ENCODE measurements at regions not wholly inside any gene's neighbourhood (a gene's known extent, or its start where the extent isn't known, plus 50 kb on each side); places are given as distances from the start of the nearest gene placed in this dataset.

GRCh38 chr9:113694912-113695311 lies 181.2 kb upstream of the ZNF618 start:
- Histone ChIP-seq H3K4me3 (no peak overlapping the region), H3K27ac (no peak overlapping the region)

- no peak overlapping the region for H3K4me3 ChIP-seq
- H3K27ac ChIP-seq: no peak overlapping the region
Measured at GRCh38 chr9:113695440-113695851, 180.7 kb upstream of the ZNF618 start.

- H3K27ac ChIP-seq: peak overlapping the region in 1 of 21 experiments; percentile 44
- no peak overlapping the region for H3K4me3 ChIP-seq
Measured at GRCh38 chr9:113695901-113696300, 180.2 kb upstream of the ZNF618 start.

- Histone ChIP-seq H3K27ac (peak overlapping the region in 1 of 21 experiments; percentile 21), H3K4me3 (no peak overlapping the region)
Measured at GRCh38 chr9:113701774-113702755, 174.0 kb upstream of the ZNF618 start.

- Histone ChIP-seq H3K4me3 (no peak overlapping the region), H3K27ac (no peak overlapping the region)
Measured at GRCh38 chr9:113705306-113705927, 170.7 kb upstream of the ZNF618 start.

- Histone ChIP-seq H3K27ac (no peak overlapping the region), H3K4me3 (no peak overlapping the region)
Measured at GRCh38 chr9:113705928-113706519, 170.1 kb upstream of the ZNF618 start.

- no peak overlapping the region for H3K27ac ChIP-seq
Measured at GRCh38 chr9:113707953-113708695, 168.0 kb upstream of the ZNF618 start.

GRCh38 chr9:113708821-113709713 lies 167.0 kb upstream of the ZNF618 start:
- no peak overlapping the region for H3K4me3 ChIP-seq
- H3K27ac ChIP-seq: no peak overlapping the region

More at GRCh38 chr9:113707953-113708695, 168.0 kb upstream of the ZNF618 start:
- no peak overlapping the region for H3K4me3 ChIP-seq

GRCh38 chr9:113709721-113710120 lies 166.4 kb upstream of the ZNF618 start:
- H3K4me3 ChIP-seq: no peak overlapping the region
- H3K27ac ChIP-seq: no peak overlapping the region

GRCh38 chr9:113711251-113711650 lies 164.9 kb upstream of the ZNF618 start:
- Histone ChIP-seq H3K27ac (no peak overlapping the region), H3K4me3 (no peak overlapping the region)

GRCh38 chr9:113712053-113712452 lies 164.1 kb upstream of the ZNF618 start:
- Histone ChIP-seq H3K4me3 (no peak overlapping the region), H3K27ac (no peak overlapping the region)

GRCh38 chr9:113715086-113715485 lies 161.0 kb upstream of the ZNF618 start:
- no peak overlapping the region for H3K4me3 ChIP-seq

GRCh38 chr9:113719919-113720318 lies 156.2 kb upstream of the ZNF618 start:
- no peak overlapping the region for H3K4me3 ChIP-seq
- no peak overlapping the region for H3K27ac ChIP-seq

More at GRCh38 chr9:113715086-113715485, 161.0 kb upstream of the ZNF618 start:
- no peak overlapping the region for H3K27ac ChIP-seq

- H3K27ac ChIP-seq: no peak overlapping the region
- H3K4me3 ChIP-seq: no peak overlapping the region
Measured at GRCh38 chr9:113720495-113720894, 155.6 kb upstream of the ZNF618 start.

GRCh38 chr9:113721856-113722255 lies 154.3 kb upstream of the ZNF618 start:
- no peak overlapping the region for H3K27ac ChIP-seq

GRCh38 chr9:113724202-113724601 lies 151.9 kb upstream of the ZNF618 start:
- Histone ChIP-seq H3K27ac (no peak overlapping the region), H3K4me3 (no peak overlapping the region)

More at GRCh38 chr9:113721856-113722255, 154.3 kb upstream of the ZNF618 start:
- H3K4me3 ChIP-seq: no peak overlapping the region

GRCh38 chr9:113728989-113729388 lies 147.1 kb upstream of the ZNF618 start:
- H3K27ac ChIP-seq: no peak overlapping the region
- no peak overlapping the region for H3K4me3 ChIP-seq

GRCh38 chr9:113734826-113735225 lies 141.3 kb upstream of the ZNF618 start:
- no peak overlapping the region for H3K4me3 ChIP-seq
- no peak overlapping the region for H3K27ac ChIP-seq

Data from skin epidermis (tissue), 12 donors.